Stimulated activated CD8-positive, alpha-beta memory T cell treated with anti-CD3 and anti-CD28 coated beads, Interleukin-2, amount 100 ng/mL, for 48 hours (primary cell): ENCODE measurements at regions not wholly inside any gene's neighbourhood (a gene's known extent, or its start where the extent isn't known, plus 50 kb on each side); places are given as distances from the start of the nearest gene placed in this dataset.

Source experiments
- DNase-seq, 2 donors: peaks; one replicate each; pipeline ENCODE4 v3.0.0-alpha.2; 2020; ENCODE audit warnings: low read depth in 2 of 2

- DNase-seq = no peak
Observed at GRCh38 chr18:14905350-14905749, 157.4 kb downstream of the ANKRD30B start.

GRCh38 chr18:14905979-14906378, 158.0 kb downstream of the ANKRD30B start:
- no peak for DNase-seq

GRCh38 chr18:14907420-14907819, 159.4 kb downstream of the ANKRD30B start:
- no peak for DNase-seq

GRCh38 chr18:14908541-14908940, 160.6 kb downstream of the ANKRD30B start:
- no peak for DNase-seq

- no peak for DNase-seq
Observed at GRCh38 chr18:14912967-14913366, 165.0 kb downstream of the ANKRD30B start.

- DNase-seq = no peak
Observed at GRCh38 chr18:14914121-14914520, 166.1 kb downstream of the ANKRD30B start.

GRCh38 chr18:14914771-14915170, 166.8 kb downstream of the ANKRD30B start:
- no peak for DNase-seq

GRCh38 chr18:14916181-14916580, 168.2 kb downstream of the ANKRD30B start:
- no peak for DNase-seq

- DNase-seq = no peak
Observed at GRCh38 chr18:14916851-14917250, 168.9 kb downstream of the ANKRD30B start.

GRCh38 chr18:14917311-14917710, 169.3 kb downstream of the ANKRD30B start:
- no peak for DNase-seq

GRCh38 chr18:14919666-14920065, 171.7 kb downstream of the ANKRD30B start:
- DNase-seq = no peak

- DNase-seq = no peak
Observed at GRCh38 chr18:14921031-14921430, 173.1 kb downstream of the ANKRD30B start.

- no peak for DNase-seq
Observed at GRCh38 chr18:14921547-14921946, 173.6 kb downstream of the ANKRD30B start.

- DNase-seq = no peak
Observed at GRCh38 chr18:14922031-14922430, 174.1 kb downstream of the ANKRD30B start.

GRCh38 chr18:14922965-14923565, 175.1 kb downstream of the ANKRD30B start:
- DNase-seq = no peak

GRCh38 chr18:14924226-14924625, 176.3 kb downstream of the ANKRD30B start:
- no peak for DNase-seq

- no peak for DNase-seq
Observed at GRCh38 chr18:14925281-14925709, 177.3 kb downstream of the ANKRD30B start.

GRCh38 chr18:14927701-14928100, 179.7 kb downstream of the ANKRD30B start:
- DNase-seq = no peak

GRCh38 chr18:14928396-14928795, 180.4 kb downstream of the ANKRD30B start:
- no peak for DNase-seq

- DNase-seq = no peak
Observed at GRCh38 chr18:14930076-14930475, 182.1 kb downstream of the ANKRD30B start.

GRCh38 chr18:14930576-14930975, 182.6 kb downstream of the ANKRD30B start:
- DNase-seq = no peak

GRCh38 chr18:14933049-14933851, 185.3 kb downstream of the ANKRD30B start:
- no peak for DNase-seq

GRCh38 chr18:14933964-14934363, 186.0 kb downstream of the ANKRD30B start:
- DNase-seq = no peak
